WTC11 (cell line): ENCODE measurements at regions not wholly inside any gene's neighbourhood (a gene's known extent, or its start where the extent isn't known, plus 50 kb on each side); places are given as distances from the start of the nearest gene placed in this dataset.
A peak's percentile ranks its signal among the peaks of the same experiment; 100 is the strongest.
"Not testable (repeated sequence)": the region's sequence is repeated elsewhere in the genome, so short reads cannot be mapped to it uniquely, and the experiment has no call there.

ENCODE experiments used
- ATAC-seq: fragments of 200-7000 bp; cut with Tn5 transposase; 2 replicates; pipeline ENCODE4 v1.10.0; 2021; ENCODE audit warnings: mild to moderate bottlenecking, moderate library complexity
- CTCF ChIA-PET: fragments of 300-600 bp; sonication (Branson Sonifier 250); formaldehyde crosslinking; loops from one replicate; lab custom pipeline; 2021; ENCODE audit warnings: antibody characterized with exemption; lab: Charles Lee
- POLR2A ChIA-PET: fragments of 350-600 bp; sonication (Branson Sonifier 250); formaldehyde crosslinking; loops from one replicate; lab custom pipeline; 2021; ENCODE audit warnings: antibody characterized with exemption; lab: Charles Lee
- DNase-seq: peaks from one replicate; pipeline ENCODE4 v3.0.0; 2021; ENCODE audit warnings: low spot score
- H3K27ac Mint-ChIP-seq: 2 replicates; pipeline ENCODE4 v1.8.0; 2021; ENCODE audit warnings: mixed read lengths
- H3K27me3 Mint-ChIP-seq: 2 replicates; pipeline ENCODE4 v1.8.0; 2021; ENCODE audit warnings: low read depth, mild to moderate bottlenecking, moderate library complexity, mixed read lengths
- H3K36me3 Mint-ChIP-seq: 2 replicates; pipeline ENCODE4 v1.8.0; 2021; ENCODE audit warnings: mixed read lengths
- H3K4me1 Mint-ChIP-seq: 2 replicates; pipeline ENCODE4 v1.8.0; 2022; ENCODE audit warnings: mixed read lengths
- H3K4me3 Mint-ChIP-seq: 2 replicates; pipeline ENCODE4 v1.8.0; 2021; ENCODE audit warnings: mild to moderate bottlenecking, moderate library complexity, mixed read lengths
- H3K9me3 Mint-ChIP-seq: 2 replicates; pipeline ENCODE4 v1.8.0; 2021; ENCODE audit warnings: mixed read lengths
- CREM ChIP-seq: sonication (generic); formaldehyde crosslinking; IDR thresholded peaks from 2 replicates; pipeline ENCODE4 v1.8.1; 2022; ENCODE audit warnings: mild to moderate bottlenecking, missing genetic modification reagents, moderate library complexity
- HMGA2 ChIP-seq: fragments of 250-450 bp; sonication (Bioruptor Pico); IDR thresholded peaks from 2 replicates; pipeline ENCODE4 v1.4.0; 2021; ENCODE audit warnings: mild to moderate bottlenecking, moderate library complexity
- NFE2L1 ChIP-seq: sonication (generic); formaldehyde crosslinking; IDR thresholded peaks from 2 replicates; pipeline ENCODE4 v1.8.1; 2023; ENCODE audit warnings: missing genetic modification reagents
- NR2C2 ChIP-seq: sonication (generic); formaldehyde crosslinking; IDR thresholded peaks from 2 replicates; pipeline ENCODE4 v1.8.0; 2022; ENCODE audit warnings: mild to moderate bottlenecking, missing genetic modification reagents
- RORB ChIP-seq: fragments of 250-450 bp; sonication (Bioruptor Pico); IDR thresholded peaks from 2 replicates; pipeline ENCODE4 v1.9.0; 2021; ENCODE audit warnings: mild to moderate bottlenecking
- TEAD4 ChIP-seq: sonication (generic); formaldehyde crosslinking; IDR thresholded peaks from 2 replicates; pipeline ENCODE4 v1.8.0; 2022; ENCODE audit warnings: mild to moderate bottlenecking, missing genetic modification reagents
- ZBTB21 ChIP-seq: sonication (generic); formaldehyde crosslinking; IDR thresholded peaks from 2 replicates; pipeline ENCODE4 v1.8.1; 2023; ENCODE audit warnings: mild to moderate bottlenecking, missing genetic modification reagents, borderline replicate concordance
- ZNF263 ChIP-seq: sonication (generic); formaldehyde crosslinking; IDR thresholded peaks from 2 replicates; pipeline ENCODE4 v1.8.1; 2022; ENCODE audit warnings: low read depth, mild to moderate bottlenecking, moderate library complexity, missing genetic modification reagents
- ZNF416 ChIP-seq: fragments of 250-450 bp; sonication (Bioruptor Pico); IDR thresholded peaks from 2 replicates; pipeline ENCODE4 v1.9.0; 2021; ENCODE audit warnings: mild to moderate bottlenecking, inconsistent platforms
- ZNF671 ChIP-seq: fragments of 250-450 bp; sonication (Bioruptor Pico); IDR thresholded peaks from 2 replicates; pipeline ENCODE4 v1.8.0; 2021; ENCODE audit warnings: mild to moderate bottlenecking
- TF ChIP-seq, protein P1 (sequence below): fragments of 200-600 bp; IDR thresholded peaks from 2 replicates; pipeline ENCODE4 v1.8.0; 2022; ENCODE audit warnings: antibody characterized with exemption
- TF ChIP-seq, protein P2 (sequence below): sonication (generic); formaldehyde crosslinking; IDR thresholded peaks from 2 replicates; pipeline ENCODE4 v1.8.1; 2022; ENCODE audit warnings: low read depth, mild to moderate bottlenecking, moderate library complexity, missing genetic modification reagents, borderline replicate concordance
- TF ChIP-seq, protein P3 (sequence below): sonication (generic); formaldehyde crosslinking; IDR thresholded peaks from 2 replicates; pipeline ENCODE4 v1.8.0; 2022; ENCODE audit warnings: mild to moderate bottlenecking, missing genetic modification reagents
- TF ChIP-seq, protein P4 (sequence below): fragments of 250-450 bp; sonication (Bioruptor Pico); IDR thresholded peaks from 2 replicates; pipeline ENCODE4 v1.9.0; 2021; ENCODE audit warnings: mild to moderate bottlenecking, borderline replicate concordance
- TF ChIP-seq, protein P5 (sequence below): sonication (generic); formaldehyde crosslinking; IDR thresholded peaks from 2 replicates; pipeline ENCODE4 v1.8.1; 2022; ENCODE audit warnings: missing genetic modification reagents, borderline replicate concordance
- TF ChIP-seq, protein P6 (sequence below): sonication (generic); formaldehyde crosslinking; IDR thresholded peaks from 2 replicates; pipeline ENCODE4 v1.8.1; 2023; ENCODE audit warnings: mild to moderate bottlenecking, missing genetic modification reagents, borderline replicate concordance

DNA sequence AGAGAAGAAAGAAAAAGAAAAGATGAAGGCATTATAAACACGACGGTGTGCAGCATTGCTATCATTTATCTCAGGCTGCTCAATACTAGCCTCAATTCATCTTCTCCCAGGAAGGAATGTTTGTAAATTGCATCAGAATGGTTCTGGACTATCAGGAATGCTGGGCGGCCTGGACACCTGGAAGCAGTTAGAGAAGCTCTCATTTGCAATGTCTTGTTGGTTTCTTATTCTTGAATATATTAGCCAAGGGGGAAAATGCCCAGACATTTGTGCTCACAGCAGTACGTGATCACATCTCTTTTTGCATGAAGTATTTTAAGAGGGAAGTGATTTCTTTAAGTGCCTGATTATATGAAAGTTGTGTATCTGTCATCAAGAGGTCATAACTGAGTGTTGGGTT is 85.6 kb upstream of the IMMP2L start:
- Mint-ChIP-seq H3K4me3 (no peak overlapping the region), H3K27ac (no peak overlapping the region; the same call in 1 of the 2 replicates), H3K27me3 (peaks cover 15% of the 10 kb centered on the region), H3K36me3 (peaks cover 20% of the 10 kb centered on the region), H3K9me3 (peaks cover 49% of the 10 kb centered on the region), H3K4me1 (peaks cover 3% of the 10 kb centered on the region; the same call in 1 of the 2 replicates)
- TF ChIP-seq ZNF263: no peak
- no peak for TF ChIP-seq ZNF416 (CRISPR knock-in tag)
- ChIA-PET POLR2A (no interaction called here), CTCF (interaction anchor here (0.6 kb wide), 1 partner anchor 410 kb away, joined by 4 read pairs; no protein-coding TSS in a partner anchor)
- DNase-seq (no peak), ATAC-seq (no peak)

DNA sequence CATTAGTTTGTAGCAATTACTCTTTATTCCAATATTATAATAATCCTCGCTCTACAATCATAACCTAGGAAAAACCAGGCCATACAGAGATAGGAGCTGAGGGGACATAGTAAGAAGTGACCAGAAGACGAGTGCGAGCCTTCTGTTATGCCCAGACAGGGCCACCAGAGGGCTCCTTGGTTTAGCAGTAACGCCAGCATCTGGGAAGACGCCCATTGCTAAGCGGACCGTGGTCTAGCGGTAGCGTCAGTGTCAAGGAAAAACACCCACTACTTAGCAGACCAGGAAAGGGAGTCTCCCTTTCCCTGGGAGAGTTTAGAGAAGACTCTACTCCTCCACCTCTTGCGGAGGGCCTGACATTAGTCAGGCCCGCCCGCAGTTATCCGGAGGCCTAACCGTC is 82.3 kb upstream of the IMMP2L start:
- H3K27ac Mint-ChIP-seq, ATAC-seq, H3K4me1 Mint-ChIP-seq, POLR2A ChIA-PET, H3K4me3 Mint-ChIP-seq: not testable (repeated sequence)
- Mint-ChIP-seq H3K27me3 (peaks cover 38% of the 10 kb centered on the region), H3K9me3 (peaks cover 43% of the 10 kb centered on the region), H3K36me3 (peaks cover 19% of the 10 kb centered on the region)
- peak; percentile 77 for DNase-seq
- CTCF ChIA-PET: interaction anchor here (1.5 kb wide), 1 partner anchor 86 kb away, joined by 4 read pairs; no protein-coding TSS in a partner anchor
- TF ChIP-seq, protein P1, sequence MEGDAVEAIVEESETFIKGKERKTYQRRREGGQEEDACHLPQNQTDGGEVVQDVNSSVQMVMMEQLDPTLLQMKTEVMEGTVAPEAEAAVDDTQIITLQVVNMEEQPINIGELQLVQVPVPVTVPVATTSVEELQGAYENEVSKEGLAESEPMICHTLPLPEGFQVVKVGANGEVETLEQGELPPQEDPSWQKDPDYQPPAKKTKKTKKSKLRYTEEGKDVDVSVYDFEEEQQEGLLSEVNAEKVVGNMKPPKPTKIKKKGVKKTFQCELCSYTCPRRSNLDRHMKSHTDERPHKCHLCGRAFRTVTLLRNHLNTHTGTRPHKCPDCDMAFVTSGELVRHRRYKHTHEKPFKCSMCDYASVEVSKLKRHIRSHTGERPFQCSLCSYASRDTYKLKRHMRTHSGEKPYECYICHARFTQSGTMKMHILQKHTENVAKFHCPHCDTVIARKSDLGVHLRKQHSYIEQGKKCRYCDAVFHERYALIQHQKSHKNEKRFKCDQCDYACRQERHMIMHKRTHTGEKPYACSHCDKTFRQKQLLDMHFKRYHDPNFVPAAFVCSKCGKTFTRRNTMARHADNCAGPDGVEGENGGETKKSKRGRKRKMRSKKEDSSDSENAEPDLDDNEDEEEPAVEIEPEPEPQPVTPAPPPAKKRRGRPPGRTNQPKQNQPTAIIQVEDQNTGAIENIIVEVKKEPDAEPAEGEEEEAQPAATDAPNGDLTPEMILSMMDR: peak; percentile 35

DNA sequence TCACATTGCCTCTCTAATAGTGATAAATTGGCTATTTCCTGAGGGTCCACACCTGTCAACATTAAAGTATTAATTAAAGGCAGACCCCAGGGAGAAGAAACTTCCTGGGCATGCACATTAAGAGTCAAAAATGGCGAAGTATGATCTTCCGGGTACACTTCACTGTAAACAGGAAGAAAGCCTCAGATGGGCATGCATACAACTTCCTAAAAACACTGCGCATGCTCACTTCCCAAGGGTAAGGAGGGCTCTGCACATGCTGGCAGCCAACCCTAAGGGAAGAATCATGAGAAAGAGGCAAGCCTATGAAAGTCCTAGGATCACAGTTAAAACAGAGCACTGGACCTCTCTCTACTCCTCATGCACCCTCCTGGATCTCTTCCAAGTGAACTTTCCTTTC is 80.1 kb upstream of the IMMP2L start:
- H3K27ac Mint-ChIP-seq: no peak overlapping the region
- CTCF ChIA-PET: no interaction called here
- H3K36me3 Mint-ChIP-seq: peaks cover 17% of the 10 kb centered on the region
- no peak overlapping the region for H3K4me3 Mint-ChIP-seq
- no peak for ATAC-seq
- peaks cover 60% of the 10 kb centered on the region for H3K27me3 Mint-ChIP-seq
- DNase-seq: no peak
- POLR2A ChIA-PET: no interaction called here
- TF ChIP-seq NR2C2 (CRISPR knock-in tag) (no peak), ZNF671 (CRISPR knock-in tag) (no peak)
- TF ChIP-seq, protein P2, sequence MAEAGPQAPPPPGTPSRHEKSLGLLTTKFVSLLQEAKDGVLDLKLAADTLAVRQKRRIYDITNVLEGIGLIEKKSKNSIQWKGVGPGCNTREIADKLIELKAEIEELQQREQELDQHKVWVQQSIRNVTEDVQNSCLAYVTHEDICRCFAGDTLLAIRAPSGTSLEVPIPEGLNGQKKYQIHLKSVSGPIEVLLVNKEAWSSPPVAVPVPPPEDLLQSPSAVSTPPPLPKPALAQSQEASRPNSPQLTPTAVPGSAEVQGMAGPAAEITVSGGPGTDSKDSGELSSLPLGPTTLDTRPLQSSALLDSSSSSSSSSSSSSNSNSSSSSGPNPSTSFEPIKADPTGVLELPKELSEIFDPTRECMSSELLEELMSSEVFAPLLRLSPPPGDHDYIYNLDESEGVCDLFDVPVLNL: no peak
- no peaks in the 10 kb centered on the region for H3K4me1 Mint-ChIP-seq
- peaks cover 32% of the 10 kb centered on the region for H3K9me3 Mint-ChIP-seq

DNA sequence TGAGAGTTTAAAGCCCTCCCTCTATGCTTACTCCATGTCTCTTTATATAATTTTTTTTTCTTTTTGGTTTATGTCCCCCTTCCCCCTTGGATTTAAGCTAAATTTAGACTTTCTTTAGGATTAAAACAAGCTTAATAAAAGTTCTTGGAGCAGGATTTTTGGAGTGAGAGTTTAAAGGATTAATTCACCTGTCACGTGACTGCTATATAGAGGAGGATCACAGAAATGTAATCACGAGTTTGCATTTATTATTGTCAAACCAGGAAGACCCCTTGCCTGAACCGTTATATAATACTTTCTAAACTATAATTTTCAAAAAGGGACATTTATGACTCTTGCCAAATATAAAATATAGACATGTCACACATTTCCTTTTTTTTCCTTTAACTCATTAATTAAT is 78.1 kb upstream of the IMMP2L start:
- peaks cover 8% of the 10 kb centered on the region for H3K36me3 Mint-ChIP-seq
- POLR2A ChIA-PET: no interaction called here
- ATAC-seq (no peak), DNase-seq (no peak)
- no peaks in the 10 kb centered on the region for H3K4me1 Mint-ChIP-seq
- peaks cover 77% of the 10 kb centered on the region for H3K27me3 Mint-ChIP-seq
- H3K9me3 Mint-ChIP-seq: peaks cover 15% of the 10 kb centered on the region
- H3K27ac Mint-ChIP-seq: no peak overlapping the region
- no peak overlapping the region for H3K4me3 Mint-ChIP-seq
- CTCF ChIA-PET: no interaction called here
- TF ChIP-seq, protein P3, sequence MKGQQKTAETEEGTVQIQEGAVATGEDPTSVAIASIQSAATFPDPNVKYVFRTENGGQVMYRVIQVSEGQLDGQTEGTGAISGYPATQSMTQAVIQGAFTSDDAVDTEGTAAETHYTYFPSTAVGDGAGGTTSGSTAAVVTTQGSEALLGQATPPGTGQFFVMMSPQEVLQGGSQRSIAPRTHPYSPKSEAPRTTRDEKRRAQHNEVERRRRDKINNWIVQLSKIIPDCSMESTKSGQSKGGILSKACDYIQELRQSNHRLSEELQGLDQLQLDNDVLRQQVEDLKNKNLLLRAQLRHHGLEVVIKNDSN (CRISPR knock-in tag): no peak
- TF ChIP-seq NFE2L1 (CRISPR knock-in tag) (no peak), TEAD4 (CRISPR knock-in tag) (no peak), HMGA2 (CRISPR knock-in tag) (no peak), ZBTB21 (CRISPR knock-in tag) (no peak), CREM (no peak), RORB (no peak), ZNF671 (CRISPR knock-in tag) (no peak)
- TF ChIP-seq, protein P4, sequence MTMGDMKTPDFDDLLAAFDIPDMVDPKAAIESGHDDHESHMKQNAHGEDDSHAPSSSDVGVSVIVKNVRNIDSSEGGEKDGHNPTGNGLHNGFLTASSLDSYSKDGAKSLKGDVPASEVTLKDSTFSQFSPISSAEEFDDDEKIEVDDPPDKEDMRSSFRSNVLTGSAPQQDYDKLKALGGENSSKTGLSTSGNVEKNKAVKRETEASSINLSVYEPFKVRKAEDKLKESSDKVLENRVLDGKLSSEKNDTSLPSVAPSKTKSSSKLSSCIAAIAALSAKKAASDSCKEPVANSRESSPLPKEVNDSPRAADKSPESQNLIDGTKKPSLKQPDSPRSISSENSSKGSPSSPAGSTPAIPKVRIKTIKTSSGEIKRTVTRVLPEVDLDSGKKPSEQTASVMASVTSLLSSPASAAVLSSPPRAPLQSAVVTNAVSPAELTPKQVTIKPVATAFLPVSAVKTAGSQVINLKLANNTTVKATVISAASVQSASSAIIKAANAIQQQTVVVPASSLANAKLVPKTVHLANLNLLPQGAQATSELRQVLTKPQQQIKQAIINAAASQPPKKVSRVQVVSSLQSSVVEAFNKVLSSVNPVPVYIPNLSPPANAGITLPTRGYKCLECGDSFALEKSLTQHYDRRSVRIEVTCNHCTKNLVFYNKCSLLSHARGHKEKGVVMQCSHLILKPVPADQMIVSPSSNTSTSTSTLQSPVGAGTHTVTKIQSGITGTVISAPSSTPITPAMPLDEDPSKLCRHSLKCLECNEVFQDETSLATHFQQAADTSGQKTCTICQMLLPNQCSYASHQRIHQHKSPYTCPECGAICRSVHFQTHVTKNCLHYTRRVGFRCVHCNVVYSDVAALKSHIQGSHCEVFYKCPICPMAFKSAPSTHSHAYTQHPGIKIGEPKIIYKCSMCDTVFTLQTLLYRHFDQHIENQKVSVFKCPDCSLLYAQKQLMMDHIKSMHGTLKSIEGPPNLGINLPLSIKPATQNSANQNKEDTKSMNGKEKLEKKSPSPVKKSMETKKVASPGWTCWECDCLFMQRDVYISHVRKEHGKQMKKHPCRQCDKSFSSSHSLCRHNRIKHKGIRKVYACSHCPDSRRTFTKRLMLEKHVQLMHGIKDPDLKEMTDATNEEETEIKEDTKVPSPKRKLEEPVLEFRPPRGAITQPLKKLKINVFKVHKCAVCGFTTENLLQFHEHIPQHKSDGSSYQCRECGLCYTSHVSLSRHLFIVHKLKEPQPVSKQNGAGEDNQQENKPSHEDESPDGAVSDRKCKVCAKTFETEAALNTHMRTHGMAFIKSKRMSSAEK (CRISPR knock-in tag): no peak
- TF ChIP-seq, protein P5, sequence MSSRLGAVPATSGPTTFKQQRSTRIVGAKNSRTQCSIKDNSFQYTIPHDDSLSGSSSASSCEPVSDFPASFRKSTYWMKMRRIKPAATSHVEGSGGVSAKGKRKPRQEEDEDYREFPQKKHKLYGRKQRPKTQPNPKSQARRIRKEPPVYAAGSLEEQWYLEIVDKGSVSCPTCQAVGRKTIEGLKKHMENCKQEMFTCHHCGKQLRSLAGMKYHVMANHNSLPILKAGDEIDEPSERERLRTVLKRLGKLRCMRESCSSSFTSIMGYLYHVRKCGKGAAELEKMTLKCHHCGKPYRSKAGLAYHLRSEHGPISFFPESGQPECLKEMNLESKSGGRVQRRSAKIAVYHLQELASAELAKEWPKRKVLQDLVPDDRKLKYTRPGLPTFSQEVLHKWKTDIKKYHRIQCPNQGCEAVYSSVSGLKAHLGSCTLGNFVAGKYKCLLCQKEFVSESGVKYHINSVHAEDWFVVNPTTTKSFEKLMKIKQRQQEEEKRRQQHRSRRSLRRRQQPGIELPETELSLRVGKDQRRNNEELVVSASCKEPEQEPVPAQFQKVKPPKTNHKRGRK: no peak
- TF ChIP-seq, protein P6, sequence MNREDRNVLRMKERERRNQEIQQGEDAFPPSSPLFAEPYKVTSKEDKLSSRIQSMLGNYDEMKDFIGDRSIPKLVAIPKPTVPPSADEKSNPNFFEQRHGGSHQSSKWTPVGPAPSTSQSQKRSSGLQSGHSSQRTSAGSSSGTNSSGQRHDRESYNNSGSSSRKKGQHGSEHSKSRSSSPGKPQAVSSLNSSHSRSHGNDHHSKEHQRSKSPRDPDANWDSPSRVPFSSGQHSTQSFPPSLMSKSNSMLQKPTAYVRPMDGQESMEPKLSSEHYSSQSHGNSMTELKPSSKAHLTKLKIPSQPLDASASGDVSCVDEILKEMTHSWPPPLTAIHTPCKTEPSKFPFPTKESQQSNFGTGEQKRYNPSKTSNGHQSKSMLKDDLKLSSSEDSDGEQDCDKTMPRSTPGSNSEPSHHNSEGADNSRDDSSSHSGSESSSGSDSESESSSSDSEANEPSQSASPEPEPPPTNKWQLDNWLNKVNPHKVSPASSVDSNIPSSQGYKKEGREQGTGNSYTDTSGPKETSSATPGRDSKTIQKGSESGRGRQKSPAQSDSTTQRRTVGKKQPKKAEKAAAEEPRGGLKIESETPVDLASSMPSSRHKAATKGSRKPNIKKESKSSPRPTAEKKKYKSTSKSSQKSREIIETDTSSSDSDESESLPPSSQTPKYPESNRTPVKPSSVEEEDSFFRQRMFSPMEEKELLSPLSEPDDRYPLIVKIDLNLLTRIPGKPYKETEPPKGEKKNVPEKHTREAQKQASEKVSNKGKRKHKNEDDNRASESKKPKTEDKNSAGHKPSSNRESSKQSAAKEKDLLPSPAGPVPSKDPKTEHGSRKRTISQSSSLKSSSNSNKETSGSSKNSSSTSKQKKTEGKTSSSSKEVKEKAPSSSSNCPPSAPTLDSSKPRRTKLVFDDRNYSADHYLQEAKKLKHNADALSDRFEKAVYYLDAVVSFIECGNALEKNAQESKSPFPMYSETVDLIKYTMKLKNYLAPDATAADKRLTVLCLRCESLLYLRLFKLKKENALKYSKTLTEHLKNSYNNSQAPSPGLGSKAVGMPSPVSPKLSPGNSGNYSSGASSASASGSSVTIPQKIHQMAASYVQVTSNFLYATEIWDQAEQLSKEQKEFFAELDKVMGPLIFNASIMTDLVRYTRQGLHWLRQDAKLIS (CRISPR knock-in tag): no peak
